HuH-7 (cell line): ENCODE measurements at regions not wholly inside any gene's neighbourhood (a gene's known extent, or its start where the extent isn't known, plus 50 kb on each side); places are given as distances from the start of the nearest gene placed in this dataset.
"Not testable (repeated sequence)": the region's sequence is repeated elsewhere in the genome, so short reads cannot be mapped to it uniquely, and the experiment has no call there.

Experiments used
- DNase-seq: peaks from one replicate; pipeline ENCODE4 v3.0.0; 2011; ENCODE audit warnings: low spot score

DNA sequence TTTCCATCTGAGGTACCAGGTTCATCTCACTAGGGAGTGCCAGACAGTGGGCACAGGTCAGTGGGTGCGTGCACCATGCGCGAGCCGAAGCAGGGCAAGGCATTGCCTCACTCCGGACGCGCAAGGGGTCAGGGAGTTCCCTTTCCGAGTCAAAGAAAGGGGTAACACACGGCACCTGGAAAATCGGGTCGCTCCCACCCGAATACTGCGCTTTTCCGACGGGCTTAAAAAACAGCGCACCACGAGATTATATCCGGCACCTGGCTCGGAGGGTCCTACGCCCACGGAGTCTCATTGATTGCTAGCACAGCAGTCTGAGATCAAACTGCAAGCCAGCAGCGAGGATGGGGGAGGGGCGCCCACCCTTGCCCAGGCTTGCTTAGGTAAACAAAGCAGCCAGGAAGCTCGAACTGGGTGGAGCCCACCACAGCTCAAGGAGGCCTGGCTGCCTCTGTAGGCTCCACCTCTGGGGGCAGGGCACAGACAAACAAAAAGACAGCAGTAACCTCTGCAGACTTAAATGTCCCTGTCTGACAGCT lies 242.5 kb downstream of the CYLC2 start:
- DNase-seq = not testable (repeated sequence)

DNA sequence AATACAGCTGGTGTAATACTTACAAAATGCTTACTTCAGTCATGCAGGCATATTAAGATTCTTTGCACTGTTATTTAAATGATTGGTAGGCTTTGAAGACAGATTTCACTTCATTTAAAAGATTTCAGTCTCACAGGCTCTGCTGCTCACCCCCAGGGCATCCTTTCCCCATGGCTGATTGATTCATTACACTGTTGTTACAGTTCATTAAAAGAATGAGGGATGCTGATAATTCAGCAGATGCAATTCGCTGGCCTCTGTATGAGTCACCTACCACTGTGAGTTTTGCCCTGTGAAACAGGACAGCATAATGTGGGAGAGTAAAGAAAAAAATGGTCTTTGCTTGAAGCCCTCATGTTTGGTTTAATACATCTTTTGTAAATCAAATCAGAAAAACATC lies 246.9 kb downstream of the CYLC2 start:
- DNase-seq = no peak

DNA sequence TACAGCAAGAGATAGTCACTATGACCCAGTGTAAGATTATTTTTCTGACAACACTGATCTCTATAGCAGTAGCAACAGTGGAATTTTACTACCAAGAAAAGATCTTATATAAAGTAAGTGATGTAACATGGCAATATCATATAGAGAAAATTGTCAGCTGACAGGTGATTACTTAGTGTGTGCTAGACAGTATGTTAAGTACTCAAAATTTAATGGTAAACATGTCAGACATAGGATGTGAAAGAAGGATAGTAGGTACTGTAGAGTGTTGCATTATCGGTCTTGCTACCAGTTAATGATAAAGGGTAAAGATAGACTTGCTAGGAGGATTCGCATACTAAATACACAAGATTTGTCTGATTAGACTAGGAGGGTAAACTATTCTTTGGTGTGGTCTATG lies 247.4 kb downstream of the CYLC2 start:
- DNase-seq = no peak

DNA sequence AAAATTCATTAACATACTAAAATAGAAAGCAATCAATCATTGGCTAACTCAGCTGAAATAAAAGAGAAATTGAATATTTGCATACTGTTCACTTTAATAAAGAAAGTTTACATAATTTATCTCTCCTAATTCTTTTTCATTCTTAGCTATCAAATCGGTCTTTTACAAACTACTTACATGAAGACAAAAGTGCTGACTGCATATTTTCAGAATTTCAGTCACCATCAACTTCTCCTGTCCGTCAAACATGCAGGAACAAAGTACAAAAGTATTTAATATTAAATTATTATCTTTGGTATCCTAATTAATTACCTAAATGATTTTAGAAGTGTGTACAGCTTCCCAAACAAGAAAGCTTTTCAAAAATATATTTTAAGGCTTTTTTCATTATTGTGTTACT lies 248.4 kb downstream of the CYLC2 start:
- no peak for DNase-seq

DNA sequence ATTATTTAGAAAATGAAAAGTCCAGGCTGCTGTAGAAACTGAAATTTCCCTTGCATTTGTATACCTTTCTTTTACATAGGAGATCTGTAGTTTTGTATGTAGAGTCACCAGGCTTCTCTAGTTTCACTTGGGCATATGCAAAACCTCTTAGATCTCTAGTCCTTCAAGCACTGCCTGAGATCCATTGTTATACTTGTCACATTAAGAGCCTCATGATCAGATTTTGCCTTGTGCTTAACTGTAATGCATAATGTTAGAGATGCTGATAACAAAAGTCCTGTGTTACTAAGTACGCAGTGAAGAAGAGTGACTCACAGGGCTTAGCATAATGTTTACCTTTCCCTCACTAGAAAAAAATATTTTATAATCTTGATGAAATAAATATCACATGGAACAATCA lies 250.2 kb downstream of the CYLC2 start:
- no peak for DNase-seq

DNA sequence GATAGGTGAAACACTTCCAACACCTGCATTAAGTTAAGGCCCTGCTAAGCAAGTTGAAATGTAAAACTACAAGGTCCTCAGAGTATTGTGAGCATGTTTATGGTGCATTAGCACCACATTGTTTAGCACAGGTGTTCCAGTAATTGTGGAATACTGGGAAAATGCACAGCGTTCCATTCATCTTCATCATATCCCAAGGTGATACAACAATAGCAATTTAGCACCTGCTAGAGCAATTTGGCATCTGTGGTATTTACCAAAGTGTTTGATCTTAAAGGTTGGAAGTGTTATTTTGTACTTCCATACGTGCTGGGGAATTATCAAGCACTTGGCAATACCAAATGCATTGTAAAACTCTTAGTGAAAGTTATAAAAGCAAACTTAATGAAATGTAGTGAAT lies 266.8 kb downstream of the CYLC2 start:
- no peak for DNase-seq

DNA sequence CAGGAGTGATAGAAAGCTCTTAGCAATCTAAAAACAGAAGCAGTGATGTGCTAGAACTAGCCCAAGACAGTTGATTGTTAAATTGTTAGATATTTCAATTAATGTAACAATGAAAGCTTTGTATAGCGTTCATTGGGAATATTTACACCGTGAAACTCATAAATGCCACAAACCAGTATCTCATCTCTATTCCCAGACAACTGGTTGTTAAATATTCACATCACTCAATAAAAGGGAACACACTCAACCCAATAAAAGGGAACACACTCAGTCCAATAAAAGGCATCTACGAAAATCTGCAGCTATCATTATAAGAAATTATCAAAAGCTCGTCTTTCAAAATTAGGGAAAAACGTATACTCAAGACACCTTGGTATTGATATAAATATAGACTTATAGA lies 270.9 kb downstream of the CYLC2 start:
- no peak for DNase-seq

DNA sequence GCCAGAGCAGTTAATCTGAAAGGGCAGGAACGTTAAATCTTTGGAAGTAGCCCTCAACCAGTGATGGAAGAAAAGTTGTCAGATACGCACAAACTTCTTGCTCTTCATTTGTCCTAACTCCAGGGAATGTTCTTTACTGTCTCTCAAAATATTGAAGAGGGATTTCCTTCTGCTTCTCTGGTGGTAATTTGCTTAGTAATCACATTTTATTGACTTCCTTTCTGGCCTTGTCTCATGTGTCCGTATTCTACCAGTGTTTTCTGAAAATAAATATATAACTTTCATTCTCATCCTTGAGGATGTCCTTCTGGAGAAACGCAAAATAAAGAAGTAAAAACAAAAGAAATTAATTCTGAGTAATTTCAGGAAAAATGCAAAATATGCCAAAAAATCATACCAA lies 282.1 kb downstream of the CYLC2 start:
- no peak for DNase-seq

DNA sequence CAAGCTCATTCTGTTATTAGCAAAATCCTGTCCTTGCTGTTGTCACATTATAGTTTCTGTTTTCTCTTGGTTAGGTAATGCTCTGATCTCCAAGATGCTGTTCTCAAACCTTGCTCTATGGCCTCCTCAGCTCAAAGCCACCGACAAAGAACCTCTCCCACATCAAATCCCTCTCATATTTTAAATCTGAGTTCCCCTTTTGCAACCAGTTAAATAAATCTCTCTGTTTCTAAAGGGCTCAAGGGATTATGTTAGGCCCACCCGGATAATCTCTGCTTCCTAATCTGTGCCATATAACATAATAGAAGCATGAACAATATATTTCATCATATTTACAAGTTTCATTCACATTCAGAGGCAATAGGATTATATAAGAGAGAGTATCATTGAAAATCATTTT lies 286.0 kb downstream of the CYLC2 start:
- DNase-seq = no peak

DNA sequence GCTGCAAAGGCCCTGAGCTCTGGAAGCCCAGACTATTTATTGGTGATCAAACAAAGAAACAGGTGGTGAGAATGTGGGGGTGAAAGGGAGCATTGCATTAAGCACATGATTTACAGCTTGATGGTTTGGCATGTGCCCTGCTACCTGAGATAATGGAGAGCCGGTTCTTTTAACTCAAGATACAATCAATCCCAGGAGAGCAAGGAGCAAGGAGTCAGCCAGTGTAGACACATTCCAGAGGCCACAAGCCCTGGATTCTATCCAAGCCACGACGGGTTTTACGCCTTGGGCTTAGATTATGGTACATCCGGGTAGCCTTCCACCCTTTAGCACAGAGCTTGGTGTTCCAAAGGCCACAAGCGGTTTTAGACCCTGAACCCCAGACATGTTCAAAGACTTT lies 292.2 kb downstream of the CYLC2 start:
- no peak for DNase-seq

DNA sequence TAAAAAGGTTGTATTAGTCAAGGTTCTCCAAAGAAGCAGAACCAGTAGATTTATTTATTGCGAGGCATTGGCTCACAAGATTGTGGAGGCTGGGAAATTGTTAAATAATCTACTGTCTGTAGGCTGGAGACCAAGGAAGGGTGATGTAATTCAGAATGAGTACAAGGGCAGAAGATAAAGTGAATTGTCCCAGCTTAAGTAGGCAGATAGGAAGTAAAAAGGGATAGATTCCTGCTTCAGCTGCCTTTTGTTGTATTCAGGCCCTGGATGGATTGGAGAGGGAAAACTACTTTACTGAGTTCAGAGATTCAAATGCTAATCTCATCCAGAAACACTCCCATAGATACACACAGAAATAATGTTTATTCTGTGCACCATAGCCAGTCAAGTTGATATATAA lies 301.1 kb downstream of the CYLC2 start:
- no peak for DNase-seq

DNA sequence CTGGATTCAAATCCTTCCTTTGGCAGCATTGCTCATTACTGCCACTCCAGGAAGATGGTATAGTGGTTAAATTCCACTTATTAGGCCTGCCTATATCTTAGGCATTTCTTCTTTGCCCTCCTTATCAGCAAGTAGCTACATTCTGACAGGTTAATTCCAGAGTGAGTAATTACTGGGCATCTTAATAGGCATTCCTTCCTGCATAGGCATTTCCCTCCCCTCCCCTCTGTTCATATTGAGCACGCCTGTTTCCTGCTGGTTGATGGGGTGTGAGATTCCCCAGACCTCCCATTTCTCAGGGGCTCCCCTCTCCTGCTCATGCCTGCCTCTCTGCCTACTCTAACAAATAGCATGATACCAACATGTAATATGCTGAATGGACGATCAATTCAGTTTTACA lies 305.9 kb downstream of the CYLC2 start:
- DNase-seq = no peak

DNA sequence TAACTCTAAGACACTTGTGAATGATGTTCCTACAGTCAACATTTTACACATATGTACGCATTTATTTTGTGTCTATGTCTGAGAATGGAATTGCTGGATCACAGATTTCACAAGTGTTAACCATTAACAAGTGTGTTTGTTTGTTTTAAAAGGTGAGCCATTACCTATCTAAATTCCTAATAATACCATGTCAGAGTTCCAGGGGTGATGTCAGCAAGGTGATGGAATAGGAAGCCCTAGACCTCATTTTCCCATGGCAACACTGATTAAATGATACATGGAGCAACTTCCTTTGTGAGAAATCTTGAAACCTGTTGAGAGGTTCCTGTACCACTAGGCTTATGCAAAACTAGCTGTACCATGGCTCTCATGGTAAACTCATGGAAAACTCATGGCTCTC lies 309.7 kb downstream of the CYLC2 start:
- no peak for DNase-seq

DNA sequence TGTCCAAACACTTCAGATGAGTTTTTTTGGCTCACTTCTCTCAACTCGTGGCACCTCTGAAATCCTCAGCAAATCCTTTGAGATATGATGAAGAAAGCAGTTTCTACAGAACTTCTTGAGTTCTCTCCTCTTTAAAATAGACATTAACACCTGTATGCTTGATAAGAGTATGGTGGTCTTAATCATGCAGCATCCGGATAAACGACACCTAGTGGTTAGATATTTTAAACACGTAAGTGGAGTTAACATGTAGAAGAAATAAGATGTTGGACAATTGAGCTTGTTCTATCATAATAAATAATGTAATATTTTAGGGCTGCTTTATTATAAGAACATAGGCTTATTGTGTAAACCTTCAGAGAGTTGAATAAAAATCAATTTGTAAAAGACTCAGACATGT lies 324.8 kb downstream of the CYLC2 start:
- no peak for DNase-seq

DNA sequence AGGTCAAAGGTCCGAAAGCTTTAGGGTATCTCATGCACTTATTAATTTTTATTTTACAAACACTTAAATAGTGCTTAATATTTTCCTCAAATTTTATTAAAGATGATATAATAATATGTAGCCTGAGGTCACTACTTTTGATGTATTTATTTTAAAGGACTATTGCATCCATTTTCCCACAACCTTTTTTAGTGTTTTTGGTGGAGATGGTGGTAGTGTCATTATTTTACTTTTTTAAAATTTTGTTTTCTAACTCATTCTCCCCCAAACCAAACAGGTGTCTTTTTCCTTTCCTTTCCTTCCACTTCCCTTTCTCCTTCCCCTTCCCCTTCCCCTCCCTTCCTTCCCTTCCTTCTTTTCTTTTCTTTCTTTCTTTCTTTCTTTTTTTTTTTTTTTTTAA lies 328.6 kb downstream of the CYLC2 start:
- DNase-seq = no peak

DNA sequence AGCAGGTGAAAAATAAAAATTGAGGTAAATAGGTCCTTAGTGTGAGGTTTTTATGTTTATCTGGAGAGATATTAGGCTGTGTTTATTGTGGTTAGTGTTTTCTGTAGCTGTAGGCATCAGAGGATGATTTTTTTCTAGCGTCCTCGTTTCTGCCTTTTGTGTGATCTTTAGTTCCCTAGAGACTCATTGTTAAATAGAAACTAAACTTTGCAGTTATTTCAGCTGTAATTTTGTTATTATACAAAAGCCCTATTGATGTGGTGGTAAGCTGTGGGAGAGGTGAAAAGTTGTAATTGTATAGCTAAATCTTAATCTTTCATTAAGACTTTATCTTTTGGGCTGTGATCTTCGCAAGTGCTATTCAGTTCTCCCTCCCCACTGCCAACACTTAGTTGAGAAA lies 340.3 kb downstream of the CYLC2 start:
- no peak for DNase-seq

DNA sequence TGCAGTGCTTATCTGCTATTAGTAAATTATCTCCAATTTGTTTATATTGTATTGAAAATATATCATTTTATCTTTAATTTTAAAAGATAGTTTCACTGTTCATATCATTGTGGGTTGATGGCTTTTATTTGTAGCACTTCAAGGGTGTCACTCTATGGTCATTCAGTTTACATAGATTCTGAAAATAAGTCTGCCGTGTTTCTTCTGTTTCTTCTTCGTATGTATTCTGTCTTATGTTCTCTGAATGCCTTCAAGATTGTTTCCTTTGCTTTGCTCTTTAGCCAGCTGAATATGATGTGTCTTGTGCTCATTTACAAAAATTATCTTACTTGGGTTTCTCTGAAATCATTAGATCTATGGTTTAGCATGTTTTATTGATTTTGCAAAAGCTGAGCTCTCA lies 359.9 kb downstream of the CYLC2 start:
- DNase-seq = no peak

DNA sequence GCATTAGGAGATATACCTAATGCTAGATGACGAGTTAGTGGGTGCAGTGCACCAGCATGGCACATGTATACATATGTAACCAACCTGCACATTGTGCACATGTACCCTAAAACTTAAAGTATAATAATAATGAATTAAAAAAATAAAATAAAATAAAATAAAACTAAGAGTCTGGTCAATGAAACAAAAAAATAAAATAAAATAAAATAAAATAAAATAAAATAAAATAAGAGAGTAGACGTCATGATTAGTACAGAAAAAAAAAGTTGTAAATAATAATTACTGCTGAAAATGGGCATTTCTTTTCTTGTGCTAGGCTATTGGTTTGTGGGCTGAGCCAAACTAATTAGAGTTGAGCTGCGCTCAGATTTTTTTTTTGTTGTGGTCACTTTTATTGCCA lies 362.8 kb downstream of the CYLC2 start:
- not testable (repeated sequence) for DNase-seq

DNA sequence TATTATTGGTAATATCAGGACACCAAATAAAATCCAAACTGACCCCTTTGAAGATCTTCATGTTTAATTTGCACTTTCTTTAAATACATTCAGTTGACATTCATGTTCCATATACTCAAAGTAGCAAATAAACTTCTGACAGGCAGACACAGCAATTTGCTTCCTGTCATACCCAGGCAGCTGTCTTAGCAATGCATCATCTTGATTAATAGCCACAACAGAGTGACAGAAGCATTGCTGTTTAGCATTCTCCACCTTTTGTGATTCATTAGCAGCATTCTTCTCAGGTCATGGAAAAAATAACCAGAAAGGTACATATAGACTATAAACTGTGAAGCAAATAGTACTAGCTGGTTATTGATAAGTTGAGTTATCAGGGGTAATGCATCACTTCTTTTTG lies 366.8 kb downstream of the CYLC2 start:
- no peak for DNase-seq

DNA sequence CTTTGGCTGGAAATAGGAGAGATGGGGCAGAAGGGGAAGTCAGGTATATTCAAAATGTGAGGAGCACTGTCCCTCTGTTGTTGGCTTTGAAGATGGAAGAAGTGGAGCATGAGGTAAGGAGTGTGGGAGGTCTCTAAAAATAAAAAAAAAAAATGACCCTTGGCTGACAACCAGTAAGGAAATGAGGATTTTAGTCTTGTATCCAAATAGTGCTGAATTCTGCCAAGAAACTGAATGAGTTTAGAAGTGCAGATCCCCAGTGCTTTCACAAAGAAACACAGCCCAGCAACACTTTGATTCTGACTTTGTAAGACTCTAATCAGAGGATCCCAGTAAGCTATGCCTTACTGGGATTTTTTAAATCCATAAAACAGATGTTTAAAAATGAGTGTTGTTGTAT lies 367.9 kb downstream of the CYLC2 start:
- DNase-seq = no peak

DNA sequence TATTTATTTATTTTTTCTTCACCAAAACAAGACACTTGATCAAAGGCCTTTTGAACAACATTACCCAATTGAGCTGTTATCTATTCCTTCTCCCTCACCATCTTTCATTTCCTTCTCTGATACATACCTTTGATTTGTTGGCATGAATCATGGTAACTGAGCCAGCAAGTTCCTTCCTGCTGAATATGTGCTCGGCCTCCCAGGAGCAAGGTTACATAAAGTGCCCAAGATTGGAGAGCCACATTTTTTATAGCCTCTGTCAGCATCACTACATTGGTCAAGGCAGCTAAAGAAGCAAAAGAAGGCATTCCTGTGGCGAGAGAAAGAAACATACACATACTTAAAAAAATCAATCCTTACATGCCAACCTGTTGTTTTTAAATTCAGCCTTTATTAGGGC lies 369.6 kb downstream of the CYLC2 start:
- DNase-seq = no peak

DNA sequence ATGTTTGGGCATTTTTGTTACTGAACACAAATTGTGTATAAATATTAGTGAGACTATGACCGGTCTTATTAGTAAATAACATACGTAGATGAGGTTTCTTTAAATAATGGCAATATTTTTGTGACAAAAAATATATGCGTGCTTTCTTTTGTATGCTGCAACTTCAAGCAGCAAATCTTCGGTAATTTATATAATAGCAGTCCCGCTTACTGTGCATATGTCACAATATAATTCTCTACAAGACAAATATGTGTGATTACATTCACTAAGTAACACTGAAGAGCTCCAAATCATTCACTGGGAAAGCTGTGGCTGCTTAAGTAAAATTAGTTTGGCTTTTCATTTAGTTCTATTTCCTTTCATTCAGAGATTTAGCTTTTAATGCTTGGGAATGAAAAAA lies 376.0 kb downstream of the CYLC2 start:
- DNase-seq = no peak

DNA sequence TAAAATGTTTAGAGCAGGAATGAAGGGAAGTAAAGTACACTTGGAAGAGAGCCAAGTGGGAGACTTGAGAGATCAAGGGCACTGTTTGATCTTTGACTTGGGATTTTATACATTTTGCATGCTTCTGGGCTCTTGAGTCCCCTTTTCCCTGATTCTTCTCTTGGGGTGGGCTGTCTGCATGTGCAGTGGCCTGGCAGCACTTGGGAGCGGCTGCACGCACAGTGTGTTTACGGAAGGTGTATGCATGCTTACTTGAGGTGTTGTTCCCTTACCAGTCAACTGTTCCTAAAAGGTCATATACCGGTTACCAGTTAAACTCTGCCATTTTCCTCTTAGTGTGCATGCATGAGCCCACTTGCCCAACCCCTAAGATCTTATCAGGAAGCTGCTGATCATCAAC lies 377.7 kb downstream of the CYLC2 start:
- no peak for DNase-seq

DNA sequence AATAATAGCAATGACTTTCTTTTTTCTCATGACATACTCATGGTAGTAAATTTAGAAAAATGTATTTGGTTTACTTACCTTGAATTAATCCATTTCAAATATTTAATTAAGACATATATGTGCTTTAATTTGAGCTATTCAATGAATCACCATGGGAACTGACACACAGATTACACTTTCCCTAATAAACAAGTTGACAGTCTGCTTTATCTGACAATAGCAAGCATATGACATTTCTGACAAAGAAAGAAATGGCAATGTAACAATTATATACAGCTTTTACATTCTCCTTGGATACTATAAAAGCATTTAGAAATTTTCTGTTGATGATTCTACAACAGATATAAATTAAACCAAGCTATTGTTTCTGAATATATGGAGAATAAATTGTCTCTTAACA lies 382.5 kb downstream of the CYLC2 start:
- DNase-seq = no peak
